Stimulated activated CD4-positive, alpha-beta T cell treated with anti-CD3 and anti-CD28 coated beads, Interleukin-4, amount 100 ng/mL, for 4 hours (primary cell): ENCODE measurements at regions not wholly inside any gene's neighbourhood (a gene's known extent, or its start where the extent isn't known, plus 50 kb on each side); places are given as distances from the start of the nearest gene placed in this dataset.

ENCODE experiments used
- DNase-seq, 2 experiments: peaks; one replicate each; pipeline ENCODE4 v3.0.0-alpha.2; 2020

DNA sequence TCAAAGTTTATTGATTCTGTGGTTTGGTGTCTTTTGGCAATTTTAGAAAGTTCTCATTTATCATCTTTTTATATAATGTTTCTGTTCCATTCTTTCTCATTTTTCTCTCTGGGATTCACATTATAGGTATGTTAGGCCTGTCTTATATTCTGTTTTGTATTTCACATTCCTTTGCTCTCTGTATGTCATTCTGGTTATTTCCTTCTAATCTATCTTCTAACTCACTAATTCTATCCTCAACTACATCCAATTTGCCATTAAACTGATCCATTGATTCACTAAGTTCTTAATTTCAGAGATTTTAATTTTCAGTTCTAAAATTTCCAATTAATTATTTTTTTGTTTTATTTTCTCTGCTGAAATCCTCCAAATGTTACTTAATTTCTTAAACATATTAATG, 234.8 kb downstream of the FOXD2 start:
- DNase-seq: no peak

GRCh38 chr1:47674189-47674588, 236.3 kb downstream of the FOXD2 start:
- no peak for DNase-seq

GRCh38 chr1:47675047-47675675, 237.3 kb downstream of the FOXD2 start:
- no peak for DNase-seq

DNA sequence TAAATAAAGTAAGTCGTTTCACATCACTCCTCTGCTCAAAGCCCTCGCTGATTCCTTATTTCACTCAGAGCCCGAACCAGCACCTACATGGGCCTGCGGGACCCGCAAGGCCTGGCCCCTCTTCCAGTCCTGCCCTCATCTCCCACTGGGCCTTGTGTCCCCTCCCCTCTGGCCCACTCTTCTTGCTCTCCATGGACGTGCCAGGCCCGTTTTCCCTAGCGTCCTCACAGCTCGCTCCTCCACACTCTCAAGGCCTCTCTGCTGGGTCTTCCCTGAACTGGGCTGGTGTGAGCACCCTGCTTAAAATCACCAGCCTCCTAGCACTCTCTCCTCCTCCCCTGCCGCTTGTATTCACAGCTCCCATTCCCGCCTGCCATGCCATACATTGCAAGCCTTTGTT, 237.9 kb downstream of the FOXD2 start:
- no peak for DNase-seq

GRCh38 chr1:47676311-47677054, 238.6 kb downstream of the FOXD2 start:
- DNase-seq: no peak

DNA sequence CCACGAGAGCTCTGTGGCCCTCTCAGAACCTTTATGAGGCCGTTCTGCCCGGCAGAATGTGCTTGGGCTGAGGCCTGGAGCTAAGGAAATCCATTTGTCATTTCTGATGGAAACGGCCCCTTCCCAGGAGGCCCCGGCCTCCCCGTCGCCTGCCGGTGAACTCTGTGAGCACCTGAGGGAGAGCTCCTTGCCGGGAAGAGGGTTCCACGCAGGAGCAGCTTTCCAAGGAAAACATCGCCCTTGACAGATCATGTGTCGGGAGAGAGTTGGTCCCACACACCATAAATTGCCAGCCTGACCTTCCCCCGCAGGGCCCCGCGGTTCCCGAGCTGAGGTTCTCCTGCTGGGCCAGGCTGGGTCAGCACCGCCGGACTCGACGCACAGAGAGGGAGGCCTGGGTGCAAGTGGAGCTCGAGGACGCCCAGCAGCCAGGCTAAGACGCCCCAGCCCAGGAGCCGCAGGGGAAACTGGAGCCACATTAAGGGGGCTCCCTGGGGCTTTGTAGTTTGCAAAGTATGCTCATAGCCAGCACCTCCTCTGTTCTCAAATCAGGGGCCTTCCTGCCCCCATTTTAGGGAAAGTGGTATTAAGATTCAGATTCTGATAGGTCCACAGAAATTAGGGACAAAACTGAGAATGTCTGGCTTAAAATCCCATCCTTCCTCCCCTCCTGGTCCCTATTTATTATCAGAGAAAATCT, 239.5 kb downstream of the FOXD2 start:
- no peak for DNase-seq

- DNase-seq: no peak
Observed at GRCh38 chr1:47678464-47678980, 240.7 kb downstream of the FOXD2 start.

- DNase-seq: no peak
Observed at GRCh38 chr1:47679301-47679791, 241.5 kb downstream of the FOXD2 start.

GRCh38 chr1:47679826-47680225, 242.0 kb downstream of the FOXD2 start:
- no peak for DNase-seq

DNA sequence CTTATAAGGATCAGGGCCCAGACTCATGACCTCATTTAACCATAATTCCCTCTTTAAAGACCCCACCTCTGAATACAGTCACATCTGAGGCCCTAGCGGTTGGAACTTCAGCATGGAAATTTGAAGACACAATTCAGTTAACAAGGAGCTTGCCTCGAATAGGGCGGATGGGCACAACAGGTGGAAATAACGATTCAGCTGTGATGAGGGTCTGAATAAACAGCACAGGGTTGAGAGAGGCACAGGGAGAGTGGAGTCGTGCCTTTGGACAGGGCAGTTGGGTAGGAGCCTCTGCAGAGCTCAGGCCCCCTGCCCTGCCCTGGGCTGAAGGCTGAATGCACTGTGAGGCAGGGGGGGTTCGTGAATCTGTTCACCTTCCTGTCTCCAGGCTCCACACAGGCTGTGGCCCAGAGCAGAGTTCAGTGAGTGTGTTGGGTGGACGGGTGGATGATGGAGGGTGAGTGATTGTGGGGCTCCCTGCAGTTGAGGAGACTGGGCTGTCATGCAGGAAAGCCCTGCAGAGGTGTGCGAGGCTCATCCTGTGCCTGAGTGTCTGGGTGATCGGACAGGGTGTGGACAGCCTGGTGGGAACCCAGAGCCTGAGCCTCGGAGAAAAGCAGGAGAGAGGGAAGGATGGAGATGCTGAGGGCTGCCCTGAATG, 243.1 kb downstream of the FOXD2 start:
- DNase-seq: no peak

DNA sequence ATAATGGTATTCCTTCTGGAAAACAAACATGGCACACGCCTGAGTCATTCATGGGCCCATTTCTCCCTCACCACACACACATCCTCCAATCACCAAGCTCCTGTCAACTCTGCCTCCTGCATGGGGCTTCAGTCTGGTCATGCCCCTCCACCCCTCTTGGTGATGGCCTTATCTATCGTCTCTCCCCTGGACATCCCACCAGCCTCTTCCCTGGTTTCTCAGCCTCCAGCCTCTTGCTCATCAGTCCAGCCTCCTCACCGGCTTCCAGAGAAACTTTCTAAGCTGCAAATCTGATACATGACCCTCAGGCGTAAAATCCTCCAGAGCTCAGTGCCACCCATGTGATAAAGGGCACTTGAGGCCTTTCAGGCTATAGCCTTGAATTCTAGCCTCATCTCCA, 243.9 kb downstream of the FOXD2 start:
- no peak for DNase-seq

- no peak for DNase-seq
Observed at GRCh38 chr1:47682198-47682597, 244.4 kb downstream of the FOXD2 start.

GRCh38 chr1:47682786-47683350, 245.0 kb downstream of the FOXD2 start:
- DNase-seq: no peak

DNA sequence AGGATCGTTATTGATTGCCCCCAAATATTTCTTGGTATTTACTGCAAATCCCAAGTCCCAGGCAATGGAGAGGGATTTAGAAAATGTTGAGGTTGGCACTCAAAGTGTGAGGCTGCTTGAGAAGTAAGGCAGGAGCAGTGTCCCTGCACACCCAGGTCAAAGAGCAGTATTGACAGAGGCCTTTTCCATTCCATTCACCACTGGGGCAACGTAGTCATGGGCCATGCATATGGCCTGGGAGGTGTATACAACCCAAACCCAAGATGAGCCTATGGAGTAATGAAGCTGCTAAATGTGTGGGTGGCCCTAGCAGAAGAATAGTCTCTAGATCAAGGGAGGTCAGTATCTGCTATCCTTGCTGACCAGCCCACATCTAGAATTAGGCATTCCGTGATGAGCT, 245.6 kb downstream of the FOXD2 start:
- no peak for DNase-seq

DNA sequence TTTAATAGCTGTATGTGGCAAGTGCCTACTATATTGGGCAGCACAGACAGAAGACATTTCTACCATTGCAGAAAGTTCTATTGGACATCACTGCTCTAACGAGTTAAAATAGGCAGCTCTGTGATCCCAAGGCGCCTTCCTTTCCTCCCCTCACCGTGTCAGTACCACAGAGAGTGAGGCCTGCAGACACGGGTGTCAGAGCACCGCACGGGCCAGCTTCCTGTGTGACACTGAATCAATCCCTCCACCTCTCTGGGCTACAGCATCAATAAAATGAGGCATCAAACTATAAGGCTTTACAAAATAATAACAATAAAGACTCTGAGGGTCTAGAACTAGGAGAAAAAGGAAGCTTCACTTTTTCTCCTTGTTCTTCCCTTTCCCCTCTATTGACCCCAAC, 246.7 kb downstream of the FOXD2 start:
- DNase-seq: no peak

GRCh38 chr1:47684964-47685762, 247.3 kb downstream of the FOXD2 start:
- DNase-seq: no peak

- DNase-seq: no peak
Observed at GRCh38 chr1:47685763-47686066, 247.9 kb downstream of the FOXD2 start.

GRCh38 chr1:47686731-47687630, 249.1 kb downstream of the FOXD2 start:
- DNase-seq: no peak

- DNase-seq: no peak
Observed at GRCh38 chr1:47687631-47688460, 250.0 kb downstream of the FOXD2 start.
